ENCODE measurements at regions not wholly inside any gene's neighbourhood (a gene's known extent, or its start where the extent isn't known, plus 50 kb on each side); places are given as distances from the start of the nearest gene placed in this dataset.

GRCh38 chr12:76698316-76698715 lies 65.6 kb upstream of the ZDHHC17 start:
- no peaks in the 10 kb centered on the region for H3K79me2 ChIP-seq (ENCODE audit: insufficient read depth, low read length)
- H3K9me2 ChIP-seq (replicated peaks; ENCODE audit: insufficient read depth, low read length) = no peaks in the 10 kb centered on the region
- H3K9ac ChIP-seq (ENCODE audit: low read length) = no peak overlapping the region
- no peak overlapping the region for H3K4me2 ChIP-seq (ENCODE audit: low read depth, low read length, poor library complexity, severe bottlenecking)
- no peaks in the 10 kb centered on the region for H3K36me3 ChIP-seq (ENCODE audit: low read length)
- H3K27ac ChIP-seq (ENCODE audit: low read depth, low read length) = no peak overlapping the region
- no peaks in the 10 kb centered on the region for H4K20me1 ChIP-seq (ENCODE audit: low read depth, low read length)
- H3K9me3 ChIP-seq (ENCODE audit: insufficient read depth, low read length) = no peaks in the 10 kb centered on the region
- TF ChIP-seq, protein P1, sequence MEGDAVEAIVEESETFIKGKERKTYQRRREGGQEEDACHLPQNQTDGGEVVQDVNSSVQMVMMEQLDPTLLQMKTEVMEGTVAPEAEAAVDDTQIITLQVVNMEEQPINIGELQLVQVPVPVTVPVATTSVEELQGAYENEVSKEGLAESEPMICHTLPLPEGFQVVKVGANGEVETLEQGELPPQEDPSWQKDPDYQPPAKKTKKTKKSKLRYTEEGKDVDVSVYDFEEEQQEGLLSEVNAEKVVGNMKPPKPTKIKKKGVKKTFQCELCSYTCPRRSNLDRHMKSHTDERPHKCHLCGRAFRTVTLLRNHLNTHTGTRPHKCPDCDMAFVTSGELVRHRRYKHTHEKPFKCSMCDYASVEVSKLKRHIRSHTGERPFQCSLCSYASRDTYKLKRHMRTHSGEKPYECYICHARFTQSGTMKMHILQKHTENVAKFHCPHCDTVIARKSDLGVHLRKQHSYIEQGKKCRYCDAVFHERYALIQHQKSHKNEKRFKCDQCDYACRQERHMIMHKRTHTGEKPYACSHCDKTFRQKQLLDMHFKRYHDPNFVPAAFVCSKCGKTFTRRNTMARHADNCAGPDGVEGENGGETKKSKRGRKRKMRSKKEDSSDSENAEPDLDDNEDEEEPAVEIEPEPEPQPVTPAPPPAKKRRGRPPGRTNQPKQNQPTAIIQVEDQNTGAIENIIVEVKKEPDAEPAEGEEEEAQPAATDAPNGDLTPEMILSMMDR (IDR thresholded peaks at IDR 0.05; ENCODE audit: insufficient read depth, low read length, poor library complexity, severe bottlenecking) = no peak
- no peak for TF ChIP-seq EZH2phosphoT487 (conservative IDR thresholded peaks at IDR 0.05; ENCODE audit: low read length)
- H3K4me3 ChIP-seq (ENCODE audit: insufficient read depth, low read length, poor library complexity, severe bottlenecking) = no peak overlapping the region
- no peak overlapping the region for H2AFZ ChIP-seq (ENCODE audit: low read depth, low read length, severe bottlenecking)
- no peaks in the 10 kb centered on the region for H3K27me3 ChIP-seq (ENCODE audit: low read length)
- no peaks in the 10 kb centered on the region for H3F3A ChIP-seq (ENCODE audit: insufficient read depth)

GRCh38 chr12:76698966-76699365 lies 64.9 kb upstream of the ZDHHC17 start:
- Histone ChIP-seq H3F3A (ENCODE audit: insufficient read depth) (no peaks in the 10 kb centered on the region), H3K9me3 (ENCODE audit: insufficient read depth, low read length) (no peaks in the 10 kb centered on the region), H3K79me2 (ENCODE audit: insufficient read depth, low read length) (no peaks in the 10 kb centered on the region), H3K9ac (ENCODE audit: low read length) (no peak overlapping the region), H3K27ac (ENCODE audit: low read depth, low read length) (no peak overlapping the region), H3K4me2 (ENCODE audit: low read depth, low read length, poor library complexity, severe bottlenecking) (no peak overlapping the region), H3K4me3 (ENCODE audit: insufficient read depth, low read length, poor library complexity, severe bottlenecking) (no peak overlapping the region), H3K27me3 (ENCODE audit: low read length) (no peaks in the 10 kb centered on the region), H3K9me2 (replicated peaks; ENCODE audit: insufficient read depth, low read length) (no peaks in the 10 kb centered on the region), H3K36me3 (ENCODE audit: low read length) (no peaks in the 10 kb centered on the region), H2AFZ (ENCODE audit: low read depth, low read length, severe bottlenecking) (no peak overlapping the region), H4K20me1 (ENCODE audit: low read depth, low read length) (no peaks in the 10 kb centered on the region)
- no peak for TF ChIP-seq EZH2phosphoT487 (conservative IDR thresholded peaks at IDR 0.05; ENCODE audit: low read length)
- TF ChIP-seq, protein P1 (IDR thresholded peaks at IDR 0.05; ENCODE audit: insufficient read depth, low read length, poor library complexity, severe bottlenecking) = no peak

DNA sequence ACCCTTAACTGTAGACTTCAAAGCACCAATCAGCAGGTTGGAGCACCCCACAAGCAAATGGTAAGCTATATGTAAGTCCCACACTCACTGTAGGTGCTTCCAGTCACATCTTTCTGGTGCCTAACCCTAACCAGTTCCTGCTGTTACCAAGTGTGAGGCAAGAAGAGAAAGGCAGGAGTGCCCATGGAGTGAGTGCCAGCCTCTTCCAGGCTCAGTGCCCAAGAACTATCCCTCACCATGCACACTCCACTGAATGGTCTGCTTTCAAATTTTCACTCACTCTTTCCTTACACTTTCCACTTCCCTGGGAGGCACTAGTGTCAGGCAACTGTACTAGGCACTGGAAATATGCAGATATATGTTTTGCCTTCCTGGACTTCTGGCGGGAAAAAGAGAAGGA lies 62.2 kb upstream of the ZDHHC17 start:
- H4K20me1 ChIP-seq (ENCODE audit: low read depth, low read length) = no peaks in the 10 kb centered on the region
- H3K9me2 ChIP-seq (replicated peaks; ENCODE audit: insufficient read depth, low read length) = no peaks in the 10 kb centered on the region
- no peaks in the 10 kb centered on the region for H3K36me3 ChIP-seq (ENCODE audit: low read length)
- TF ChIP-seq EZH2phosphoT487 (conservative IDR thresholded peaks at IDR 0.05; ENCODE audit: low read length) = no peak
- TF ChIP-seq, protein P1 (IDR thresholded peaks at IDR 0.05; ENCODE audit: insufficient read depth, low read length, poor library complexity, severe bottlenecking) = no peak
- no peak overlapping the region for H3K4me3 ChIP-seq (ENCODE audit: insufficient read depth, low read length, poor library complexity, severe bottlenecking)
- no peaks in the 10 kb centered on the region for H3K79me2 ChIP-seq (ENCODE audit: insufficient read depth, low read length)
- no peak overlapping the region for H3K4me2 ChIP-seq (ENCODE audit: low read depth, low read length, poor library complexity, severe bottlenecking)
- no peaks in the 10 kb centered on the region for H3K9me3 ChIP-seq (ENCODE audit: insufficient read depth, low read length)
- H3K27me3 ChIP-seq (ENCODE audit: low read length) = no peaks in the 10 kb centered on the region
- H3K9ac ChIP-seq (ENCODE audit: low read length) = no peak overlapping the region
- H3K27ac ChIP-seq (ENCODE audit: low read depth, low read length) = no peak overlapping the region
- no peak overlapping the region for H2AFZ ChIP-seq (ENCODE audit: low read depth, low read length, severe bottlenecking)
- no peaks in the 10 kb centered on the region for H3F3A ChIP-seq (ENCODE audit: insufficient read depth)
